DMS79 treated with DMSO at 0.1 percent for 48 hours (cell line): ENCODE measurements at regions not wholly inside any gene's neighbourhood (a gene's known extent, or its start where the extent isn't known, plus 50 kb on each side); places are given as distances from the start of the nearest gene placed in this dataset.

Source experiments
- DNase-seq: peaks from one replicate; lab custom pipeline; 2025; lab: John Stamatoyannopoulos, UW

DNA sequence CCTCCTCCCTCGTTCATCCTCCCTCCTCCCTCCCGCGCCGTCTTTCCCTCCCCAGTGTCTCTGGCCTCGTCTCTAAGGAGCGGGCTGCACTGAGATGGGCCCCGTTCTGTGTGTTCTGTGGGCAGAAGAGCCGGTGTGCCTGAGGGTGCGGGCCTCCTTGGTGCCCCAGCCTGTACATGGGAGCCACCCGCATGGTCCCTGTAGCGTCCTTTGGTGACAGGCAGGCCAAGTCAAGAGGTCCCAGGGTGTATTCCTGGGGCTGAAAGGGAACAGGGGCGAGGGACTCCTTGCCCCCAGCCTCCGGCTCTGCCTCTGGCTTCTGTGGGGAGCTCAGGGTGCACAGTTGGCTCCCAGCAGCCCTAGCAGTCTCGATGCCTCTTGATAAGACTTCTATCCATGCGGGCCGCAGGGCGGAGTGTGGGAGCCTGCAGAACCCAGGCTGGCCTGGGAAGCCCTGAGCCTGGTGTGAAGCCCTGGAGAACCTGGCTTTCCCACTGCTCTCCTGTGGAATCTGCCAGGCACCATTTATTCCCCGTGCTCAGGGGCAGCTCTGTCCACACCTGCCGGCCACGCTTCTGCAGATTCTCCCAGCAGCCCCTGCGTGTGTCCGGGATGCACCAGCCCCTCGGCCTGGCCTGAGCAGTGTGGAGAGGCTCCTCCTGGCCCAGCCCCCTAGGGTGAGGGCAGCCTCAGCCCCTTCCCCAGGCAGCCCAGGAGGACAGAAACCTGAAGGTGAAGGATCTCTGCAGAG, 181.3 kb downstream of the KIF26A start:
- no peak for DNase-seq

DNA sequence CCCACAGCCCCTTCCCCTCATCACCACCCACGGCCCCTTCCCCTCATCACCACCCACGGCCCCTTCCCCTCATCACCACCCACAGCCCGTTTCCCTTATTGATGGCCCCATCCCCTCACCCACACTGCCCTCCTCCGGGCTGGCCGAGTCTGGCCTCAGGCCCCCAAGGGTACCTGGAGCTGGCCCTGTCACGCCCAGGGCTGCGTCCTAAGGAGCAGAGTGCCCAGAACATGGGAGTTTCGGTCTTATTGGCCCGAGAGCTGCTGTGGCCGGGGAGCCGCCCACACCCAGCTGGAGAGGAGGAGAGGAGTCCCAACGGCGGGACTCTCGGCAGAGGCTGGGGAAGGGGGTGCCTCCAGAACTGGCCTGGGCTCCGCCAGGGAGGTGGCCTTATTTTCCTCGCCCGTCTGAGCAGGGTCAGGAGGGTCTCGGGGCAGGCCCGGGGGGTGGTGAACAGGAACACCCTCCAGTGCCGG, 182.3 kb downstream of the KIF26A start:
- no peak for DNase-seq

DNA sequence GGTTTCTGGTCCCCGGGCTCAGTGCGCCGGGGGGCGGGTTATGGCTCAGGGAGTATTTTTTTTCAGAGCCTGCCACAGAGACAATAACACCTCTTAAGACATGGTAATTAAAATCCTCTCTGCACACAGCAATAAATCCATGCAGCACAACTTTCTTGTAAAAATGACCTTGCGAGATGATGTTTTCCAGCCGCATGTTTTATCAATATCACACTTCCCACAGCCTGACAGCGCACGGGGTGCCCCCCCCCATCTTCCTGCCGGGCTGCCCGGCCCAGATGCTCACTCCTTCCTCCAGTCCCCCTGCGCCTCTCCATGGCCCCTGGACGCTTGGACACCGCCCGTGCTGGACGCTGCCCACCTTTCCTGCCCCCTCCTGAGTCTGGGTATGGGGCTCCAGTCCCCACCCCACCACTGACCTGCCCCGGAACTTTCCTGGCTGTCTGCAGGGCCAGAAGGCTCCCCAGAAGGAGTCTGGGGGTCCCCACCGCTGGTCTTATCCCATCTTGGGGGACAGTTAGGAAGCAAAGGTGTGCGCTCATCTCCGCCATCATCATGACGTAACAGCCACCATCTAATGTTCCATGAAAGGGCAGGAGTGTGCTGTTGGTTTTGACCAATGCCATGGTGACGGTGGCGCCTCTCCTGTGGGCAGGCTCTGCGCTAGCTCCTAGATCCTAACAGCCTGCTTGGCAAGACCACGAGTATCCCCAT, 182.9 kb downstream of the KIF26A start:
- no peak for DNase-seq

DNA sequence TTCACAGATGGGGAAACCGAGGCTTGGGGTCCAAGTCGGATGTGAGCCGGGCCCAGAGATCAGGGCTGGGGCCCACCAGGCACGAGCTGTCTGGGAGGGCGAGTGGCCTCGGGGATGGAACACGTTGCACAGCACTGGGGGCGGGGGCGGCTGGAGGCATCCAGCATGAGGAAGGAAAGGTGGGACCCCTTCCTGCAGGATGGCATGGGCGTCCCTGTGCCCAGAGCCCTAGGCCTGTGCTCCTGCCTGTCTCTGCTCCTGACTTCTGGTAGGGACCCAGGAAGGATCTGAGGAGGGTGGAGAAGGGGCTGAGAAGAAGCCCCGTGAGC, 183.4 kb downstream of the KIF26A start:
- DNase-seq: no peak

DNA sequence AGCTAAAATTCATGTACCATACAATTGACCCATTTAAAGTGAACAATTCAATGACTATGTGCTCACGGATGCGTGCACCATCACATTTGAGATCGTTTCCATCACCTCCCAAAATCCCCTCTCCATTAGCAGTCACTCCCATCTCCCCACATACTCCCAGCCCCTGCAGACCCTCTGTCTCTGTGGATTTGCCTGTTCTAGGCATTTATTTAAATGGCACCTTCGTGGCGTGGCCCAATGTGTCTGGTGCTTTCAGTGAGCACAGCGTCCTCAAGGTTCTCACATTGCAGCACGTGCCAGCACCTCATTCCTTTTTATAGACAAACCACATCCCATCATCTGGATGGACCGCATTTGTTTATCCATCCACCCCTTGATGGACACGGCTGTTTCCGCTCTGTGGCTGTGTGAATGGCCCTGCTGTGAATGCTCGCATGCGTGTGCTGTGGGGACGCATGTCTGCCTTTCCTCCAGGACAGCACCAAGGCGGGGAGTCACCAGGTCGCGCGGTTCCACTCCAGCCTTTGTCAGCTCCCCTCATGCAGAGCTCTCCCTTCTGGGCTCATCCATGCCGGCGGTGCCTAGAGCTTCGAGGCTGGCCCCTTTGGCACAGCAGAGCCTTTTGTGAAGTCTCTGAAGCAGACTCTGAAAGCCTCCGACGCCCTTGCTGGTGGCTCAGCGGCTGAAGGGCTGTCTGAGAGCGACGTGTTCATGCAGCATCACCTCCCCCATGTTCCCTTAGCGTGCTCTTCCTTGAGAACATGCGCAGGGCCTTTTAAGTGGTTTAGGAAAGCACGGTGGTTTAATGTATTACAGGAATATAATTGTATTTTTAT, 184.4 kb downstream of the KIF26A start:
- DNase-seq: peak; percentile 95

DNA sequence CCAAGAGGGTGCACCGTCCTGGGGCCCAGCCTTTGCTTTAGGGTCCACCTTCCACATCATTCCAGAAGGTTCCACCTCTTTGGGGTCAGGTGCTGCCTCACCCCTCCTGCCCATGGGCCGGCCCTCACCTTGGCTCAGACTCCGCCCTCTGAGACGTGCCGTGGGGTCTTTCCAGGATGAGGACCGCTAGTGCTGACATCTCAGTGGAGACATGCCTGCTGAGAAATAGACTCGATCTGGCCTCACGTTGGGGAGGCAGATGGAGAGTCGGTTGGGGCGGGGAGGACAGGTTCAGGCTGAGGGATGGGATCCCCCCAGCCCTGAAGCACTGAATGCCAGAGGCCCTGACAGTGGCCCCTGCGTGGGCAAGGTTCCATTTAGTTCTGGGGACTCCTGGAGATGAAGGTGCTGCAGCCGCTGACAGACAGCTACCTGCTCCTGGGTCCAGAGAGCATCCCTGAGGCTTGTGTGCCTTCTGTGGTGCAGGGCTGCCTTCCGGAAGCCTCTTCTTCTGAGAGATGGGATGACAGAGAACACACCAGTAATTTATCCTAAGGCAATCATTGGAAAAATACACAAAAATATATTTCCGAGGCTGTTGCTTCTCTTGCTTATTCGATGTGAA, 185.3 kb downstream of the KIF26A start:
- DNase-seq: no peak

DNA sequence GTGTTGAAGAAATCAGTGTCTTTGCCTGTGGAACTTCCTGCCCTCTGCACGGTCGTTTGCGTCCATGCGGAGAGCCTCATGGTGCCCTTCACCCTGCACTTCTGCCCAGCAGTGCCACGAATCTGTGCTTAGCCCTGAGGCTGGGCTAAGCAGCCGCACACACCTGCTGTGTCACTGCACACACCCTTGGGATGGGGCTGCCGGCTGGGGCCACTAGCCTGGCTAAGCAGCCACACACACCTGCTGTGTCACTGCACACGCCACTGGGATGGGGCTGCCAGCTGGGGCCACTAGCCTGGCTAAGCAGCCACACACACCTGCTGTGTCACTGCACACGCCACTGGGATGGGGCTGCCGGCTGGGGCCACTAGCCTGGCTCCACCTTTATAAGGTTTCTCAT, 188.5 kb downstream of the KIF26A start:
- DNase-seq: no peak

DNA sequence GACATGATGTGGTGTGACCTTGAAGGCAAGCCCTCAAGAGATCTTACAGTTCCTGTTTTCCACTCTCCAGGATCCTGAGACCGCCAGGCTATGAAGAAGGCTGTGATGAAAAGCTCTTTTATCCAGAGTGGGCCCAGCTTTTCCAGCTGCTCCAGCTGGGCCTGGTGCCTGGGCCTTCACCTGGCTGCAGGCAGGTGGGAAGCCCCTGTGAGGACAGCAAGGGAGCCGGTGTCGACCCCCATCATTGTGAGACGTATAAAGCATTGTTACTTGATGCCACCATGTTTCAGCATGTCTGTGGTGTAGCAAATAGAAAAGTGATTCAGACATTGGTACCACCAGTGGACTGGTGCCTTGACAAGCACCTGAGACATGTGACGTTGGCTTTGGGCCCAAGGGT, 190.2 kb downstream of the KIF26A start:
- DNase-seq: no peak

DNA sequence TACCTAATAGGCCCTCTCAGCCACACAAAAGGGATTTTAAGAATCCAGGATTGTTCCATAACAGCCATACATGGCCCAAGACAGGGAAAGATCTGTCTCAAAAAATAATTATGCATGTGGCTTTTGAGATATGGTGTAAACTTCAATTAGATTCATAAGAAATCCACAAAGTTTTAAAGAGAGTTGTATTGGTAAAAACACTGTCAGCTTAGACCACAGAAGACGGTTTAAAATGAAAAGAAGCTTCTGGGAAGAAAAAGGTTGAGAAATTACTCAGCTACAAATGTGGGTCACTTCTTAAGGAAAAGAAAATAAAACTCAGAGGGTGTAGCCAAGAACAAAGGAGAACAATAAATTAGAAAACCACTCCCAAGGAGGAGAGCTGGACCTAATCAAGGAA, 191.4 kb downstream of the KIF26A start:
- no peak for DNase-seq

DNA sequence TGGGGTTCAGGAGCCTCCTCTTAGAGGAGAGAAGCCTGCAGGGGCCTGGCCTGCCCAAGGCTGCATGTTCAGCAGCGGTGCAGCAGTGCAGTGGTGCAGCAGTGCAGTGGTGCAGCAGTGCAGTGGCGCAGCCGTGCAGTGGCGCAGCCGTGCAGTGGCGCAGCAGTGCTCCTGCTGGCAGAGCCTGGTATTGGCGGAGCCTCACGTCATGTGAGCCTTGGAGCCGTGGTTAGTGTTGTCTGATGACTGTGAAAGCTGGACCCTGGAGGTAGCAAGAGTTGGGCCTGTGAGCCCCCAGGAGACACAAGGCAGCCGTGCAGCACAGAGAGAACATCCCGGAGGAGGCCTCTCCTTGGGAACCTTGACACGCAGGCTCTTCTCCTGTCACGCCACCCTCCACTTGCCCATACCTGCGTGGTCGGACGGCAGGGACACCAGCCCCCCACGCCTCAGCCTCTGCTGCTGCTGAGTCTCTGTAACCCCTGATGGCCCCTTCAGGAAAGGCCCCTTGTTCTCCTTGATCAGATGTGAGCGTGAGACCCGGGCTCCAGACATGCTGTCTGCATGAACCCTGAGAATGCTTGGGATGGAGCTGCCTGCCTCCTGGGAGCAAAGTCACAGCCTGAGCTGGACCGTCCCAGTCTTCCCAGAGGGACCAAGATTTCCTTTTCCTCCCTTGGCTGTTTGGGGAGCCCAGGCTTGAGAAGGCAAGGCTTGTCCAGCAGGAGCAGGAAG, 193.7 kb downstream of the KIF26A start:
- DNase-seq: no peak

DNA sequence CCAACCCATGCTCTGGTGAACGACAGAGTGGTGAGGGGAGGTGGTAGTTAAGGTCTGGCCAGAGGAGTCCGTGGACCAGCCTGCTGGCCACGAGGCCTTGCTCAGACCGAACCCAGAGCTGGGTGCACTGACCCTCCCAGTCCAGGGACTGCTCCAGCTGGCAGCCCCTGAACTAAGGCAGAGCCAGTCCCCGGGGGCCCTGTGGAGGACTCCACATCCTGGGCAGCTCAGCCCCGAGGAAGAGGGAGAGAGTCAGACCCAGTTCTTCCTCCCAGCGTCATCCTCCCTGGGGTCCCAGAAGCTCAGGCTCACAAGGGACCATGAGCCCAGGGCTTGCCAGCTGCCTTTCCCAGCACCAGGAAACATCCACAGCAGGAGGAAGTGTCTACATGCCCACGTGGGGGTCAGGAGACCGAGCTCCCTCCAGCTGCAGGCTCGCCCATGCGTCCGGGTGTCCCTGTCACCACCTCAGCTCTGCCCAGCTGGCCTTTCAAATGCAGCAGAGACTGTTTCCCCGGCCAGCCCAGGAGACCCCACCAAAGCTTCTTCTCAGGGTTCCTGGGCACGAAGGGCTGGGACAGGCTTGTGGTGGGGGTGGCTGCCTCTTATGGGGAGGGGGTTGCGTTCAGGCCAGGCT, 194.4 kb downstream of the KIF26A start:
- no peak for DNase-seq

DNA sequence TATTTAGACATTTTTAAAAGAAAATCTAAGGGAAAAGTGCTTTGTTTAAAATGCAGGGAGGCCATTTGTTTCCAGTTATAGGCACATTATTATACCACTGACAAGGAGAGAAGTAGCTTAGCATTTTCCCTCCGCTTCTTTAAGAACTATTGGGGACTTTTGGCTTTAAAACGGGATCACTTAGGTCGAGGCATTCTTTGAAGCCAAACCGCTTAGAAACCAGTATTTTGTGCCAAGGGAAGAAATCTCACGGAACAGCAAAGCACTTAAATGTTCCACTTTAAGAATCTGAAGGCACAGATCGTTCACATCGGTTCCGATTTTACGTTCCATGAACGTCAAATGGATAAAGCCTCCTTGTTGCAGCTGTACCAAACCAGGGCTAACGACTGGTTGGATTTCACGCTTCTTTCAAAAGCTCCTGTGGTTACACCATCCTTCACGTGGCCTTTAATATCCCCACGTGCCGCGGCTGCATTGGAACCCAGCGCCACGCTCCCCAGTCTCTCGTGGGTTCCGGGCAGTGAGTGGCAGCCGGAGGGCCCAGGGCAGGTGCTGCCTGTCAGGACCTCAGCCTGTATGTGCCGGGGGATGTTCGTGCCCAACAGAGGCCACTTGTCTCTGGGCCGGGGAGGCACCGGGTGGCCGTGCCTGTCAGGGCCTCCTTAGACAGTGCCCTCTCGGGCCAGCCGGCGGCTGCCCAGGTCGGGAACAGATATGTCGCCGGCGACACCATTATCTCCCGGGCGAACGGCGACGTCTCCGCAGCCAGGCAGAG, 195.4 kb downstream of the KIF26A start:
- no peak for DNase-seq

DNA sequence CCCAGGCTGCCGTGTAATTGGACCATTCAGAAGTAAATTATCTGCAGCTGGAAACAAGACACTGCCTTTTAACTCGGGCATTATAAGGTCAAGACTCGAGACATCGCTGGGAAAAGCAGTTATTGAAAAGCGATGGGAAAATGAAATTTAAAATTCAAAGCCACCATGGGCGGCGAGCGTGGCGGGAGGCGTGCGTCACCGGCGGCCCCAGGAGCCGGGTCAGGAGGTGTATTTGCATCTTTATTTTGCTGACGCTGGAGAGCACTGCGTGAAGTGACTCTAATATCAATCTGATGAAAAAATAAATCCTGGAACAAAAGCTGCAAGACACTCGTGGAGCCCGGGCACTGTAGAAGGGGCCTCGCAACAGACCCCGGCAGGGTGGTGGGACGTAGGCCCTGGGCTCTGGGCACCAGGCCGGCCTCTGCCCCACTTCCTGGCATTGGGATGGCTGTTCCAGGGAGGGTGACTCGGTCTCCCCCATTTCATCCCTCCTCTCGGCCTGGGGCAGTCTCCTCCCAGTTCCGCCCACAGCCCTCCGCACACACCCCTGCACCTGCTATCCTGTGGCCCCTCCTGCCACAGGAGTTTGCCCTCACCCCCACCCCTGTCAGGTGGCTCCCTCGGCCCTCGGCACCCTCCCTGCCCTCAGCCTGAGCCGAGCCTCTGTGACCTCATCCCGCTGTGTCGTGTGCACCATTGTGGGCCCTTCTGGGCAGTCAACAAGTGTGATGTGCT, 196.2 kb downstream of the KIF26A start:
- no peak for DNase-seq

DNA sequence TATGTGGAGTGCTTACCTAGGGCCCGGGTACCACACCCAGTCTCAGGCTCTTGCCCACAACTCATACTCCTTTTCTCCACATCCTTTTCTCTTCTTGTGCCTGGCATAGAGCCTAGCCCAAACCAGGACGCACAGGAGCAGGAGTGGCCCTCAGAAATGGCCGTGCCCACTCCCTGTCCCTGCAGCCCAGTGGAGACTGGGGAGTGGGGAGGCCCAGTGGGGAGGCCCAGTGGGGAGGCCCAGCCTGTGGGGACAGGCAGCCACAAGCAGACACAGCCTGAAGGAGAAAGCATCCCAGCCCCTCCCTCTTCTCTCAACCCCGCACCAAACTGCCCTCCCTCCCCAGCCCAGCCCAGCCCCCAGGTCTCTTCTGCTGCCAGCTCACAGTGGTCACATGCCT, 196.8 kb downstream of the KIF26A start:
- DNase-seq: no peak

DNA sequence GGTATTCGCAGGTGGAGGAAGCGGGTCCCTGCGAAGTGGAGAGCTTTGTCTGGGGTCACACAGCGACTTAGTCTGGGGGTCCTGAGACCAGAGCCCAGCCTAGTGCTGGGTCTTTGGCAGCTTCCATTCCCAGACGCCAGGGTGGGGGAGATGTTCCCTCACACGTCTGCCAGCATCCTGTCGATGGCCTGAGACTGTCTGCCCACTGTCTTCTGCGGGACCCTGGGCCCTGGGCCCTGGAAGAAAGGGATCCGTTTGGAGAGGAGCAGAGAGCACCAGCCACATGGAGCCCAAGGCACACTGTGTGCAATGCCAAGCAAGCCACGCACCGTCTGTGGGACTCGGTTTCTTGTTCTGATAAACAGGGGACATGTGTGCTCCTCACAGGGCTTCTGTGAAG, 197.2 kb downstream of the KIF26A start:
- no peak for DNase-seq

DNA sequence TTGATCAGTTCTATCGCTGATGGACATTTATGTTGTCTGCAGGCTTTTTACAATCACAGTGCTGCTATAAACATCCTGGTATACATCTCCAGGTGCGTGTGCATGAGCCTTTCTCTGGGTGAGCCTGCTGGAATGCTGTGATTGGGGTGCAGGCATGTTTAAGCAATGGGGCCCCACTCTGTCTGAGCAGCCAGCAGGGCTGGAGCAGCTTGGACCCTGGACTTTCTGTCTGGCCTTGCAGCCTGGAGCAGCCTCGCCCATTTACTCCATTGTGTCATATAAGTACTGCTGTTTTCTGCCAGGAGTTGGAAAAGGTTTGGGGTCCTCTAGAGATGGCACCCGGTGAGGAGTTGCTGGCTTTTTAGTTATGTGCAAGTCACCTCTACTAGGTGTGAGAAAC, 199.0 kb downstream of the KIF26A start:
- DNase-seq: no peak

DNA sequence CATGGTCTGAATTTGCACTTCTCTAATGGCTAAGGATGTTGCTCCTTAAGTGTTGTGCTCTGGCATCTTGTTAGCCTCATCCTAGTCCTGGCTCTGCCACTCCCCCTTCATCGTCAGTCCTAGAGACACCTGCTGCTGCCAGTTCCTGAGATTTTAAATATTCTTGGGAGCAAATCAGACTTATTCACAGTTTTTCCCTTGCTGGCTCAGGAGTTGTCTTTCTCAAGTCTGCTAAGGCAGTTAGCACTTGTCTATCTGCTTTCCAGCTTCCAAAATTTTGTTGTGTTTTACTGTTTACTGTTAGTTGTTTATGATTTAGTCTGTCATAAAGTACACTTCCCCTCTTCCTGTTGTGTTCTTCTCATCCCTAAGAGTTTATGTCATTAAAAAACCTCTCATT, 201.0 kb downstream of the KIF26A start:
- no peak for DNase-seq

DNA sequence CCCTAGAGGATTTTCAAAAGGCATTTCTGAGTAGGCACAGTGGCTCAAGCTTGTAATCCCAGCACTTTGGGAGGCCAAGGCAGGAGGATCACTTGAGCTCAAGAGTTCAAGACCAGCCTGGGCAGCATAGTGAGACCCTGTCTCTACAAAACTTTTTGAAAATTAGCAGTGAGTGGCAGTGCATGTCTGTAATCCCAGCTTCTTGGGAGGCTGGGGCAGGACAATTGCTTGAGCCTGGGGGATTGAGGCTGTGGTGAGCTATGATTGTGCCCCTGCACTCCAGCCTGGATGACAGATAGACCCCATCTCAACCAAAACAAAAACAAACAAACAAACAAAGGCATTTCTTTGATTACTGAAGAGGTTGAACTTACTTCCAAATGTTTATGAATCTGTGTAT, 201.4 kb downstream of the KIF26A start:
- DNase-seq: no peak

DNA sequence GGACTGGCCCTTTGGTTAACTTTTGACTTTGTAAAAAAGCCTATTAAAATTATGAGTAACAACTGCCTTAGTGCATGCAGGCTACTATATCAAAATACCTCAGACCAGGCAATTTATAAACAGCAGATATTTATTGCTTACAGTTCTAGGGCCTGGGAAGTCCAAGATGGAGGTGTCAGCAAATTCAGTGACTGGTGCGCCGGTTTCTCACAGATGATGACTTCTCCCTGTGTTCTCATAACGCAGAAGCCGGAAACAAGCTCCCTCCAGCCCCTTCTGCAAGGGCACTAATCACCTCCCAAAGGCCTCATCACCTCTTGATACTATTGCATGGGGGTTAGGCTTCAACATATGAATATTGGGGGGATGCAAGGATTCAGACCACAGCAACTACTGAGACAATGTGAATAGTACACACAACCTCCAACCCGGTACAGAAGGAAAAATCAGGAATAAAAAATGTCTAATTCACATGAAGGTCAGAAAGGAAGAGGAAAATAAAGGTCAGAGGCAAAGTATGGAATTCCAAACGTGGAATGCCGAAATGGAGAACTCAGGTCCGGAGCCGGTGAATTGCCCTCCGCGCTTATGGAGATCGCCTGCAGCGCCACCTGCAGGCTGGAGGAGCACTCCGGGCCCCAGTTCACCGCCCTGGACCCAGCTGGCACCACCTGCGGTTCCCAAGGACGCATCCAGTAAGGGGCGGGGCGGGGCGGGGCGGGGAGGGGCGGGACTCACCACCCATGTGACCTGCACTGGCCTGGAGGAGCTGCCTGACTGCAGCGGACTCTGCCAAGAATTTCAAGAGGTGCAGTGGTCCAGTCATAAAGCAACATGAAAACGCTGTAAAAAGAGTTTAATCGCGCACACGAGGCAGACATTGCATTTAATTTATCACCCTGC, 203.4 kb downstream of the KIF26A start:
- no peak for DNase-seq
